ENCODE measurements at regions not wholly inside any gene's neighbourhood (a gene's known extent, or its start where the extent isn't known, plus 50 kb on each side); places are given as distances from the start of the nearest gene placed in this dataset.

DNA sequence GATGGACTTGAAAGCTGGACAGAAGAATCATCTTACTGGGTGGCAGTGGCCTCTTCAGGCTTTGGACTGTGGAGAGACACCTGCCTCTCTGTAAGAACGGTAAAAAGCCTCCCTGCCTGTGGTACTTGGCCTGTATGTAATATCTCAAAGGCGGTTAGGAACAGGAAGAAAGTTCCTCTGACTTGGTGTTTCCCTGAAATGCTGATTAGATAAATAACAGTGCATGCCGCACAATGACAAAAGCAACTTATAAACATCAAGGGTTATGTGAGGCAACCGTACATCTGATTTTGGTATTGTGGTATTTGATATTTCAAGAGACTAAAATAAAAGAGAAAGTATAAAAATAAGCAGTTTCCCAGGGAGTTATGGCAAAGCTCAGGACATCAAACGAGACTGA, 92.4 kb upstream of the SORBS2 start:
- no peaks in the 10 kb centered on the region for H3K9me2 ChIP-seq (ENCODE audit: insufficient read depth, low read length)
- no peak overlapping the region for H3K4me3 ChIP-seq (ENCODE audit: low read length)
- no peaks in the 10 kb centered on the region for H3K36me3 ChIP-seq (ENCODE audit: insufficient read depth, low read length)
- H3K9me3 ChIP-seq (ENCODE audit: low read length) = no peaks in the 10 kb centered on the region
- no peak overlapping the region for H3K4me2 ChIP-seq (ENCODE audit: low read length)
- TF ChIP-seq SMC3 (conservative IDR thresholded peaks at IDR 0.05; ENCODE audit: poor library complexity) (no peak), TAF1 (IDR thresholded peaks at IDR 0.05; ENCODE audit: low read depth) (no peak), EZH2 (IDR thresholded peaks at IDR 0.05; ENCODE audit: borderline replicate concordance, insufficient read depth, low read length, poor library complexity, severe bottlenecking) (no peak), RAD21 (conservative IDR thresholded peaks at IDR 0.05) (no peak), MXI1 (conservative IDR thresholded peaks at IDR 0.05; ENCODE audit: poor library complexity, severe bottlenecking) (no peak), POLR2AphosphoS5 (IDR thresholded peaks at IDR 0.05) (no peak), EP300 (conservative IDR thresholded peaks at IDR 0.05; ENCODE audit: poor library complexity, severe bottlenecking) (no peak)
- TF ChIP-seq, protein P1, sequence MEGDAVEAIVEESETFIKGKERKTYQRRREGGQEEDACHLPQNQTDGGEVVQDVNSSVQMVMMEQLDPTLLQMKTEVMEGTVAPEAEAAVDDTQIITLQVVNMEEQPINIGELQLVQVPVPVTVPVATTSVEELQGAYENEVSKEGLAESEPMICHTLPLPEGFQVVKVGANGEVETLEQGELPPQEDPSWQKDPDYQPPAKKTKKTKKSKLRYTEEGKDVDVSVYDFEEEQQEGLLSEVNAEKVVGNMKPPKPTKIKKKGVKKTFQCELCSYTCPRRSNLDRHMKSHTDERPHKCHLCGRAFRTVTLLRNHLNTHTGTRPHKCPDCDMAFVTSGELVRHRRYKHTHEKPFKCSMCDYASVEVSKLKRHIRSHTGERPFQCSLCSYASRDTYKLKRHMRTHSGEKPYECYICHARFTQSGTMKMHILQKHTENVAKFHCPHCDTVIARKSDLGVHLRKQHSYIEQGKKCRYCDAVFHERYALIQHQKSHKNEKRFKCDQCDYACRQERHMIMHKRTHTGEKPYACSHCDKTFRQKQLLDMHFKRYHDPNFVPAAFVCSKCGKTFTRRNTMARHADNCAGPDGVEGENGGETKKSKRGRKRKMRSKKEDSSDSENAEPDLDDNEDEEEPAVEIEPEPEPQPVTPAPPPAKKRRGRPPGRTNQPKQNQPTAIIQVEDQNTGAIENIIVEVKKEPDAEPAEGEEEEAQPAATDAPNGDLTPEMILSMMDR (IDR thresholded peaks at IDR 0.05; ENCODE audit: poor library complexity, severe bottlenecking) = no peak
- TF ChIP-seq, protein P2, sequence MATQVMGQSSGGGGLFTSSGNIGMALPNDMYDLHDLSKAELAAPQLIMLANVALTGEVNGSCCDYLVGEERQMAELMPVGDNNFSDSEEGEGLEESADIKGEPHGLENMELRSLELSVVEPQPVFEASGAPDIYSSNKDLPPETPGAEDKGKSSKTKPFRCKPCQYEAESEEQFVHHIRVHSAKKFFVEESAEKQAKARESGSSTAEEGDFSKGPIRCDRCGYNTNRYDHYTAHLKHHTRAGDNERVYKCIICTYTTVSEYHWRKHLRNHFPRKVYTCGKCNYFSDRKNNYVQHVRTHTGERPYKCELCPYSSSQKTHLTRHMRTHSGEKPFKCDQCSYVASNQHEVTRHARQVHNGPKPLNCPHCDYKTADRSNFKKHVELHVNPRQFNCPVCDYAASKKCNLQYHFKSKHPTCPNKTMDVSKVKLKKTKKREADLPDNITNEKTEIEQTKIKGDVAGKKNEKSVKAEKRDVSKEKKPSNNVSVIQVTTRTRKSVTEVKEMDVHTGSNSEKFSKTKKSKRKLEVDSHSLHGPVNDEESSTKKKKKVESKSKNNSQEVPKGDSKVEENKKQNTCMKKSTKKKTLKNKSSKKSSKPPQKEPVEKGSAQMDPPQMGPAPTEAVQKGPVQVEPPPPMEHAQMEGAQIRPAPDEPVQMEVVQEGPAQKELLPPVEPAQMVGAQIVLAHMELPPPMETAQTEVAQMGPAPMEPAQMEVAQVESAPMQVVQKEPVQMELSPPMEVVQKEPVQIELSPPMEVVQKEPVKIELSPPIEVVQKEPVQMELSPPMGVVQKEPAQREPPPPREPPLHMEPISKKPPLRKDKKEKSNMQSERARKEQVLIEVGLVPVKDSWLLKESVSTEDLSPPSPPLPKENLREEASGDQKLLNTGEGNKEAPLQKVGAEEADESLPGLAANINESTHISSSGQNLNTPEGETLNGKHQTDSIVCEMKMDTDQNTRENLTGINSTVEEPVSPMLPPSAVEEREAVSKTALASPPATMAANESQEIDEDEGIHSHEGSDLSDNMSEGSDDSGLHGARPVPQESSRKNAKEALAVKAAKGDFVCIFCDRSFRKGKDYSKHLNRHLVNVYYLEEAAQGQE (IDR thresholded peaks at IDR 0.05; ENCODE audit: borderline replicate concordance) = no peak
- no peaks in the 10 kb centered on the region for H3F3A ChIP-seq (ENCODE audit: insufficient read depth, low read length, poor library complexity, severe bottlenecking)
- H3K27ac ChIP-seq (ENCODE audit: low read length) = no peak overlapping the region
- no peaks in the 10 kb centered on the region for H3K79me2 ChIP-seq (replicated peaks; ENCODE audit: insufficient read depth, low read length)
- H3K9ac ChIP-seq (ENCODE audit: low read length) = no peak overlapping the region
- H2AFZ ChIP-seq (ENCODE audit: low read depth, low read length) = no peak overlapping the region
- H4K20me1 ChIP-seq (ENCODE audit: insufficient read depth) = no peaks in the 10 kb centered on the region
- H3K27me3 ChIP-seq (ENCODE audit: insufficient read depth, low read depth, low read length) = no peaks in the 10 kb centered on the region

DNA sequence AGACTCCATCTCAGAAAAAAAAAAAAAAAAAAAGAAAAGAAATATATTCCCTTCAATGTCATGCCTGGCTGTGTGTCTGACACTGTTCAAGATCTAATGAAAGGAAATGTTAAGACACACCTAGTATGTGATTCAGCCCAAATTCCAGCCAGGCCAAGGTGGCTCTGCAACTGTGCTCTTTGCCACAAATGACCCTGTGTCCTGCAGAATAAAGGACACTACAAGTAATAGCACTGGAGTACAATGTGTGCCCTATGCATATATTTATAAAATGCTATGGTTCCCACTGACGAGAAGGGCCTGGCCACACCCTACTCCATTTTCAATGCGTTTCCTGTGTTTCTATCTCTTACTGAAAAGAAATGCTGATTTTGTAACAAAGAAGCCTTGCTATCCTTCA, 98.0 kb upstream of the SORBS2 start:
- H3K9me3 ChIP-seq (ENCODE audit: low read length) = no peaks in the 10 kb centered on the region
- H3K36me3 ChIP-seq (ENCODE audit: insufficient read depth, low read length) = no peaks in the 10 kb centered on the region
- H3K27ac ChIP-seq (ENCODE audit: low read length) = no peak overlapping the region
- no peak for TF ChIP-seq SMC3 (conservative IDR thresholded peaks at IDR 0.05; ENCODE audit: poor library complexity)
- no peak for TF ChIP-seq RAD21 (conservative IDR thresholded peaks at IDR 0.05)
- no peak for TF ChIP-seq MXI1 (conservative IDR thresholded peaks at IDR 0.05; ENCODE audit: poor library complexity, severe bottlenecking)
- no peak for TF ChIP-seq EZH2 (IDR thresholded peaks at IDR 0.05; ENCODE audit: borderline replicate concordance, insufficient read depth, low read length, poor library complexity, severe bottlenecking)
- TF ChIP-seq, protein P1 (IDR thresholded peaks at IDR 0.05; ENCODE audit: poor library complexity, severe bottlenecking) = no peak
- no peak for TF ChIP-seq EP300 (conservative IDR thresholded peaks at IDR 0.05; ENCODE audit: poor library complexity, severe bottlenecking)
- no peak for TF ChIP-seq TAF1 (IDR thresholded peaks at IDR 0.05; ENCODE audit: low read depth)
- TF ChIP-seq POLR2AphosphoS5 (IDR thresholded peaks at IDR 0.05) = no peak
- TF ChIP-seq, protein P2 (IDR thresholded peaks at IDR 0.05; ENCODE audit: borderline replicate concordance) = no peak
- no peak overlapping the region for H2AFZ ChIP-seq (ENCODE audit: low read depth, low read length)
- no peak overlapping the region for H3K4me3 ChIP-seq (ENCODE audit: low read length)
- H4K20me1 ChIP-seq (ENCODE audit: insufficient read depth) = no peaks in the 10 kb centered on the region
- H3F3A ChIP-seq (ENCODE audit: insufficient read depth, low read length, poor library complexity, severe bottlenecking) = no peaks in the 10 kb centered on the region
- no peak overlapping the region for H3K9ac ChIP-seq (ENCODE audit: low read length)
- no peaks in the 10 kb centered on the region for H3K27me3 ChIP-seq (ENCODE audit: insufficient read depth, low read depth, low read length)
- H3K4me2 ChIP-seq (ENCODE audit: low read length) = no peak overlapping the region
- no peaks in the 10 kb centered on the region for H3K79me2 ChIP-seq (replicated peaks; ENCODE audit: insufficient read depth, low read length)
- H3K9me2 ChIP-seq (ENCODE audit: insufficient read depth, low read length) = no peaks in the 10 kb centered on the region
